ENCODE measurements at regions not wholly inside any gene's neighbourhood (a gene's known extent, or its start where the extent isn't known, plus 50 kb on each side); places are given as distances from the start of the nearest gene placed in this dataset.

DNA sequence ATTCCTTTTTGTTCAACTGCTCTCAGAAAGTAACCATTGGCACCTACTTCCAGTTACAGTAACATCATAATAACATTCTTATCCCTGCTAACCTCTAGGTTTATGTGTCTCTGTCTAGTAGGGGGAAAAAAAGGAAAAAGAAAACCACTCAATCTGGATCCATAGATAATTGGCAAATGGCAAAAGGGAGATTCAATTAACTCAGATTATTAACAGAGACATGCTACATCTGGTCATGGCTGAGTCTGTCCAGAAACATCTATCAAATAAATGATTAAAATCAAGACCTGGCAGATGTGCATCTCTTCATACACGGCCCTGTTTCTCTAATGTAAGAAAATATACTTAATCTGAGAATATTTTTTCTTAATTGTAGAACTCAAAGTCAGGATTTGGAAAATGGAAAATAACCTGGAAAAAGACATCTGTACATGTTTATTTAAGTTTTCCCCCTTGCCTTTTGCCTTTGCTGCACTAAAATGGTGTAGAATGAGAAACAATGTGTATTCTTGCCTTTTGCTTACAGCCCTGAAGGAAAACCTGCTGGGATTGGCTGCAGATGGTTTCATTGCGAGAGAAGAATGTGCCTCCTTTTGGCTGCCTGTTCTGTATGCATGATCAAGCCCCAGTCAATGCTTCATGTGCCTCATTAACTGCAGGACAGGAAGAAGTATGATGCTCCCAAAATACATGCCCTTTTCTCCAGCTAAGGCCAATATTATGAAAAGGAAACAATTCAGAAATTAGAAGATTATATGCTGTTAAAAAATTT is 921.6 kb upstream of the PCDH20 start:
- no peaks in the 10 kb centered on the region for H3F3A ChIP-seq (replicated peaks; ENCODE audit: low read depth)
- no peaks in the 10 kb centered on the region for H3K36me3 Mint-ChIP-seq (ENCODE audit: low read depth)

GRCh38 chr13:62336507-62336906 is 920.9 kb upstream of the PCDH20 start:
- no peak overlapping the region; the same call in 1 of the 2 replicates for H2AFZ ChIP-seq
- no peak overlapping the region for H3K27ac ChIP-seq (ENCODE audit: low read depth)
- no peaks in the 10 kb centered on the region for H3K36me3 ChIP-seq (ENCODE audit: insufficient read depth)
- ATAC-seq (no peak), DNase-seq (ENCODE audit: low spot score) (no peak)
- no peaks in the 10 kb centered on the region for H3K9me2 ChIP-seq (ENCODE audit: insufficient read depth)
- no peak overlapping the region for H3K4me3 ChIP-seq
- Mint-ChIP-seq H3K27ac (no peak overlapping the region), H3K4me3 (no peak overlapping the region), H3K4me1 (peaks cover 5% of the 10 kb centered on the region; the same call in 1 of the 3 replicates), H3K36me3 (ENCODE audit: low read depth) (no peaks in the 10 kb centered on the region), H3K27me3 (ENCODE audit: insufficient read depth, low read depth, poor library complexity) (no peaks in the 10 kb centered on the region), H3K9me3 (no peaks in the 10 kb centered on the region)
- H4K20me1 ChIP-seq (replicated peaks; ENCODE audit: insufficient read depth) = no peaks in the 10 kb centered on the region
- H3K4me2 ChIP-seq = no peak overlapping the region
- no peaks in the 10 kb centered on the region for H3K27me3 ChIP-seq (ENCODE audit: insufficient read depth)
- peaks cover 6% of the 10 kb centered on the region; the same call in 1 of the 2 replicates for H3K4me1 ChIP-seq (ENCODE audit: insufficient read depth)
- H3K79me2 ChIP-seq (replicated peaks; ENCODE audit: insufficient read depth) = no peaks in the 10 kb centered on the region
- no peaks in the 10 kb centered on the region for H3F3A ChIP-seq (replicated peaks; ENCODE audit: low read depth)
- TF ChIP-seq CREB1 (CRISPR knock-in tag; IDR thresholded peaks at IDR 0.05; ENCODE audit: low read depth) (no peak), ZNF114 (CRISPR knock-in tag; IDR thresholded peaks at IDR 0.05) (no peak), NANOG (IDR thresholded peaks at IDR 0.05; ENCODE audit: borderline replicate concordance) (no peak), ZNF331 (CRISPR knock-in tag; IDR thresholded peaks at IDR 0.05; ENCODE audit: low read depth) (no peak), STAT1 (IDR thresholded peaks at IDR 0.05; ENCODE audit: unreplicated experiment) (no peak), EZH2 (IDR thresholded peaks at IDR 0.05; ENCODE audit: low read depth, unreplicated experiment) (no peak)
- TF ChIP-seq, protein P1, sequence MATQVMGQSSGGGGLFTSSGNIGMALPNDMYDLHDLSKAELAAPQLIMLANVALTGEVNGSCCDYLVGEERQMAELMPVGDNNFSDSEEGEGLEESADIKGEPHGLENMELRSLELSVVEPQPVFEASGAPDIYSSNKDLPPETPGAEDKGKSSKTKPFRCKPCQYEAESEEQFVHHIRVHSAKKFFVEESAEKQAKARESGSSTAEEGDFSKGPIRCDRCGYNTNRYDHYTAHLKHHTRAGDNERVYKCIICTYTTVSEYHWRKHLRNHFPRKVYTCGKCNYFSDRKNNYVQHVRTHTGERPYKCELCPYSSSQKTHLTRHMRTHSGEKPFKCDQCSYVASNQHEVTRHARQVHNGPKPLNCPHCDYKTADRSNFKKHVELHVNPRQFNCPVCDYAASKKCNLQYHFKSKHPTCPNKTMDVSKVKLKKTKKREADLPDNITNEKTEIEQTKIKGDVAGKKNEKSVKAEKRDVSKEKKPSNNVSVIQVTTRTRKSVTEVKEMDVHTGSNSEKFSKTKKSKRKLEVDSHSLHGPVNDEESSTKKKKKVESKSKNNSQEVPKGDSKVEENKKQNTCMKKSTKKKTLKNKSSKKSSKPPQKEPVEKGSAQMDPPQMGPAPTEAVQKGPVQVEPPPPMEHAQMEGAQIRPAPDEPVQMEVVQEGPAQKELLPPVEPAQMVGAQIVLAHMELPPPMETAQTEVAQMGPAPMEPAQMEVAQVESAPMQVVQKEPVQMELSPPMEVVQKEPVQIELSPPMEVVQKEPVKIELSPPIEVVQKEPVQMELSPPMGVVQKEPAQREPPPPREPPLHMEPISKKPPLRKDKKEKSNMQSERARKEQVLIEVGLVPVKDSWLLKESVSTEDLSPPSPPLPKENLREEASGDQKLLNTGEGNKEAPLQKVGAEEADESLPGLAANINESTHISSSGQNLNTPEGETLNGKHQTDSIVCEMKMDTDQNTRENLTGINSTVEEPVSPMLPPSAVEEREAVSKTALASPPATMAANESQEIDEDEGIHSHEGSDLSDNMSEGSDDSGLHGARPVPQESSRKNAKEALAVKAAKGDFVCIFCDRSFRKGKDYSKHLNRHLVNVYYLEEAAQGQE (IDR thresholded peaks at IDR 0.05; ENCODE audit: unreplicated experiment) = no peak

More for the DNA sequence above, 921.6 kb upstream of the PCDH20 start:
- Histone ChIP-seq H3K36me3 (ENCODE audit: insufficient read depth) (no peaks in the 10 kb centered on the region), H3K4me3 (no peak overlapping the region), H3K4me1 (ENCODE audit: insufficient read depth) (peaks cover 6% of the 10 kb centered on the region; the same call in 1 of the 2 replicates), H3K27me3 (ENCODE audit: insufficient read depth) (no peaks in the 10 kb centered on the region), H4K20me1 (replicated peaks; ENCODE audit: insufficient read depth) (no peaks in the 10 kb centered on the region), H3K27ac (ENCODE audit: low read depth) (no peak overlapping the region), H2AFZ (0 out of 2 replicates have a peak overlapping the region, but pooled peaks have one; percentile 3), H3K9me2 (ENCODE audit: insufficient read depth) (no peaks in the 10 kb centered on the region), H3K79me2 (replicated peaks; ENCODE audit: insufficient read depth) (no peaks in the 10 kb centered on the region), H3K4me2 (no peak overlapping the region)
- Mint-ChIP-seq H3K27ac (peak overlapping the region; percentile 86; the same call in 1 of the 2 replicates), H3K9me3 (no peaks in the 10 kb centered on the region), H3K4me1 (peaks cover 5% of the 10 kb centered on the region; the same call in 1 of the 3 replicates), H3K4me3 (no peak overlapping the region), H3K27me3 (ENCODE audit: insufficient read depth, low read depth, poor library complexity) (no peaks in the 10 kb centered on the region)
- DNase-seq (ENCODE audit: low spot score) = peak; percentile 27
- peak; percentile 50; the same call in 2 of the 3 replicates for ATAC-seq
- TF ChIP-seq POLR2AphosphoS5 (IDR thresholded peaks at IDR 0.05; ENCODE audit: low read depth) = no peak
- TF ChIP-seq, protein P2, sequence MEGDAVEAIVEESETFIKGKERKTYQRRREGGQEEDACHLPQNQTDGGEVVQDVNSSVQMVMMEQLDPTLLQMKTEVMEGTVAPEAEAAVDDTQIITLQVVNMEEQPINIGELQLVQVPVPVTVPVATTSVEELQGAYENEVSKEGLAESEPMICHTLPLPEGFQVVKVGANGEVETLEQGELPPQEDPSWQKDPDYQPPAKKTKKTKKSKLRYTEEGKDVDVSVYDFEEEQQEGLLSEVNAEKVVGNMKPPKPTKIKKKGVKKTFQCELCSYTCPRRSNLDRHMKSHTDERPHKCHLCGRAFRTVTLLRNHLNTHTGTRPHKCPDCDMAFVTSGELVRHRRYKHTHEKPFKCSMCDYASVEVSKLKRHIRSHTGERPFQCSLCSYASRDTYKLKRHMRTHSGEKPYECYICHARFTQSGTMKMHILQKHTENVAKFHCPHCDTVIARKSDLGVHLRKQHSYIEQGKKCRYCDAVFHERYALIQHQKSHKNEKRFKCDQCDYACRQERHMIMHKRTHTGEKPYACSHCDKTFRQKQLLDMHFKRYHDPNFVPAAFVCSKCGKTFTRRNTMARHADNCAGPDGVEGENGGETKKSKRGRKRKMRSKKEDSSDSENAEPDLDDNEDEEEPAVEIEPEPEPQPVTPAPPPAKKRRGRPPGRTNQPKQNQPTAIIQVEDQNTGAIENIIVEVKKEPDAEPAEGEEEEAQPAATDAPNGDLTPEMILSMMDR (conservative IDR thresholded peaks at IDR 0.05; ENCODE audit: low read depth in 2 of 2) = 0 out of 4 replicates have a peak, but pooled peaks of 1 of the 2 experiments have one; percentile 2

Measured in GM23338 (cell line).